MG63 (cell line): ENCODE measurements at regions not wholly inside any gene's neighbourhood (a gene's known extent, or its start where the extent isn't known, plus 50 kb on each side); places are given as distances from the start of the nearest gene placed in this dataset.

Experiments
- DNase-seq: peaks from one replicate; pipeline ENCODE4 v3.0.0-alpha.2; 2020
- H3K27me3 ChIP-seq: fragments of 250-450 bp; sonication (Bioruptor Pico); 2 replicates; pipeline ENCODE4 v1.5.1; 2020; ENCODE audit warnings: mild to moderate bottlenecking, moderate library complexity
- H3K36me3 ChIP-seq: fragments of 250-450 bp; sonication (Bioruptor Pico); 2 replicates; pipeline ENCODE4 v1.5.1; 2020; ENCODE audit warnings: mild to moderate bottlenecking, moderate library complexity
- H3K4me3 ChIP-seq: fragments of 250-450 bp; sonication (Bioruptor Pico); 2 replicates; pipeline ENCODE4 v1.5.1; 2020; ENCODE audit warnings: mild to moderate bottlenecking, moderate library complexity
- H3K9me3 ChIP-seq: fragments of 250-450 bp; sonication (Bioruptor Pico); 2 replicates; pipeline ENCODE4 v1.5.1; 2020; ENCODE audit warnings: mild to moderate bottlenecking, moderate library complexity

- H3K9me3 ChIP-seq = no peaks in the 10 kb centered on the region
- H3K36me3 ChIP-seq = no peaks in the 10 kb centered on the region
- no peaks in the 10 kb centered on the region for H3K27me3 ChIP-seq
- H3K4me3 ChIP-seq = no peak overlapping the region
- peak; percentile 43 for DNase-seq
Measured at GRCh38 chr2:41933046-41933420, 114.8 kb upstream of the PKDCC start.

GRCh38 chr2:41933585-41934320 lies 114.1 kb upstream of the PKDCC start:
- H3K36me3 ChIP-seq = no peaks in the 10 kb centered on the region
- H3K9me3 ChIP-seq = no peaks in the 10 kb centered on the region
- DNase-seq = peak; percentile 74
- no peaks in the 10 kb centered on the region for H3K27me3 ChIP-seq
- no peak overlapping the region for H3K4me3 ChIP-seq

GRCh38 chr2:41934329-41934958 lies 113.4 kb upstream of the PKDCC start:
- Histone ChIP-seq H3K27me3 (no peaks in the 10 kb centered on the region), H3K4me3 (no peak overlapping the region), H3K36me3 (no peaks in the 10 kb centered on the region), H3K9me3 (no peaks in the 10 kb centered on the region)
- peak; percentile 40 for DNase-seq

GRCh38 chr2:41935002-41935401 lies 112.8 kb upstream of the PKDCC start:
- no peak for DNase-seq
- no peak overlapping the region for H3K4me3 ChIP-seq
- no peaks in the 10 kb centered on the region for H3K27me3 ChIP-seq
- H3K36me3 ChIP-seq = no peaks in the 10 kb centered on the region
- no peaks in the 10 kb centered on the region for H3K9me3 ChIP-seq

GRCh38 chr2:41935825-41936224 lies 112.0 kb upstream of the PKDCC start:
- no peak overlapping the region for H3K4me3 ChIP-seq
- no peaks in the 10 kb centered on the region for H3K27me3 ChIP-seq
- no peaks in the 10 kb centered on the region for H3K36me3 ChIP-seq
- H3K9me3 ChIP-seq = no peaks in the 10 kb centered on the region
- DNase-seq = no peak

- DNase-seq = no peak
- H3K36me3 ChIP-seq = no peaks in the 10 kb centered on the region
- H3K9me3 ChIP-seq = no peaks in the 10 kb centered on the region
- no peak overlapping the region for H3K4me3 ChIP-seq
- H3K27me3 ChIP-seq = no peaks in the 10 kb centered on the region
Measured at GRCh38 chr2:41936771-41937463, 110.9 kb upstream of the PKDCC start.

- Histone ChIP-seq H3K27me3 (no peaks in the 10 kb centered on the region), H3K9me3 (no peaks in the 10 kb centered on the region), H3K36me3 (no peaks in the 10 kb centered on the region), H3K4me3 (no peak overlapping the region)
- no peak for DNase-seq
Measured at GRCh38 chr2:41937464-41937906, 110.3 kb upstream of the PKDCC start.

GRCh38 chr2:41937921-41938708 lies 109.7 kb upstream of the PKDCC start:
- Histone ChIP-seq H3K9me3 (no peaks in the 10 kb centered on the region), H3K4me3 (no peak overlapping the region), H3K27me3 (no peaks in the 10 kb centered on the region), H3K36me3 (no peaks in the 10 kb centered on the region)
- no peak for DNase-seq

- Histone ChIP-seq H3K4me3 (no peak overlapping the region), H3K27me3 (no peaks in the 10 kb centered on the region), H3K9me3 (no peaks in the 10 kb centered on the region; the same call in 1 of the 2 replicates), H3K36me3 (no peaks in the 10 kb centered on the region)
- no peak for DNase-seq
Measured at GRCh38 chr2:41940060-41940744, 107.6 kb upstream of the PKDCC start.

- DNase-seq = no peak
- H3K27me3 ChIP-seq = no peaks in the 10 kb centered on the region
- no peak overlapping the region for H3K4me3 ChIP-seq
- H3K36me3 ChIP-seq = no peaks in the 10 kb centered on the region
- no peaks in the 10 kb centered on the region; the same call in 1 of the 2 replicates for H3K9me3 ChIP-seq
Measured at GRCh38 chr2:41940745-41941063, 107.1 kb upstream of the PKDCC start.

GRCh38 chr2:41941831-41942230 lies 106.0 kb upstream of the PKDCC start:
- Histone ChIP-seq H3K36me3 (no peaks in the 10 kb centered on the region), H3K27me3 (no peaks in the 10 kb centered on the region), H3K9me3 (no peaks in the 10 kb centered on the region; the same call in 1 of the 2 replicates), H3K4me3 (no peak overlapping the region)
- DNase-seq = peak; percentile 71

GRCh38 chr2:41942278-41942677 lies 105.5 kb upstream of the PKDCC start:
- no peaks in the 10 kb centered on the region; the same call in 1 of the 2 replicates for H3K9me3 ChIP-seq

GRCh38 chr2:41943159-41943558 lies 104.7 kb upstream of the PKDCC start:
- no peak for DNase-seq
- no peak overlapping the region for H3K4me3 ChIP-seq

More at GRCh38 chr2:41942278-41942677, 105.5 kb upstream of the PKDCC start:
- Histone ChIP-seq H3K27me3 (no peaks in the 10 kb centered on the region), H3K4me3 (no peak overlapping the region), H3K36me3 (no peaks in the 10 kb centered on the region)
- DNase-seq = no peak

GRCh38 chr2:41944220-41944880 lies 103.5 kb upstream of the PKDCC start:
- Histone ChIP-seq H3K9me3 (no peaks in the 10 kb centered on the region; the same call in 1 of the 2 replicates), H3K4me3 (no peak overlapping the region), H3K36me3 (no peaks in the 10 kb centered on the region), H3K27me3 (no peaks in the 10 kb centered on the region)
- DNase-seq = no peak

More at GRCh38 chr2:41943159-41943558, 104.7 kb upstream of the PKDCC start:
- no peaks in the 10 kb centered on the region; the same call in 1 of the 2 replicates for H3K9me3 ChIP-seq
- no peaks in the 10 kb centered on the region for H3K27me3 ChIP-seq
- no peaks in the 10 kb centered on the region for H3K36me3 ChIP-seq

- Histone ChIP-seq H3K9me3 (no peaks in the 10 kb centered on the region; the same call in 1 of the 2 replicates), H3K4me3 (no peak overlapping the region), H3K27me3 (no peaks in the 10 kb centered on the region), H3K36me3 (no peaks in the 10 kb centered on the region)
- DNase-seq = no peak
Measured at GRCh38 chr2:41947701-41948396, 100.0 kb upstream of the PKDCC start.
